ENCODE measurements at regions not wholly inside any gene's neighbourhood (a gene's known extent, or its start where the extent isn't known, plus 50 kb on each side); places are given as distances from the start of the nearest gene placed in this dataset.

GRCh38 chr2:19299522-19299921 lies 58.9 kb downstream of the OSR1 start:
- TF ChIP-seq, protein P1, sequence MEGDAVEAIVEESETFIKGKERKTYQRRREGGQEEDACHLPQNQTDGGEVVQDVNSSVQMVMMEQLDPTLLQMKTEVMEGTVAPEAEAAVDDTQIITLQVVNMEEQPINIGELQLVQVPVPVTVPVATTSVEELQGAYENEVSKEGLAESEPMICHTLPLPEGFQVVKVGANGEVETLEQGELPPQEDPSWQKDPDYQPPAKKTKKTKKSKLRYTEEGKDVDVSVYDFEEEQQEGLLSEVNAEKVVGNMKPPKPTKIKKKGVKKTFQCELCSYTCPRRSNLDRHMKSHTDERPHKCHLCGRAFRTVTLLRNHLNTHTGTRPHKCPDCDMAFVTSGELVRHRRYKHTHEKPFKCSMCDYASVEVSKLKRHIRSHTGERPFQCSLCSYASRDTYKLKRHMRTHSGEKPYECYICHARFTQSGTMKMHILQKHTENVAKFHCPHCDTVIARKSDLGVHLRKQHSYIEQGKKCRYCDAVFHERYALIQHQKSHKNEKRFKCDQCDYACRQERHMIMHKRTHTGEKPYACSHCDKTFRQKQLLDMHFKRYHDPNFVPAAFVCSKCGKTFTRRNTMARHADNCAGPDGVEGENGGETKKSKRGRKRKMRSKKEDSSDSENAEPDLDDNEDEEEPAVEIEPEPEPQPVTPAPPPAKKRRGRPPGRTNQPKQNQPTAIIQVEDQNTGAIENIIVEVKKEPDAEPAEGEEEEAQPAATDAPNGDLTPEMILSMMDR (IDR thresholded peaks at IDR 0.05): no peak
- no peak for TF ChIP-seq EP300 (IDR thresholded peaks at IDR 0.05)
- no peak for TF ChIP-seq POLR2AphosphoS5 (IDR thresholded peaks at IDR 0.05)
- no peak for TF ChIP-seq POLR2A (IDR thresholded peaks at IDR 0.05)

All from gastroesophageal sphincter (tissue), 3 donors.